Neuronal stem cell (in vitro differentiated cells): ENCODE measurements at regions not wholly inside any gene's neighbourhood (a gene's known extent, or its start where the extent isn't known, plus 50 kb on each side); places are given as distances from the start of the nearest gene placed in this dataset.

Experiments
- DNase-seq: peaks from one replicate; pipeline ENCODE4 v3.0.0-alpha.2; 2013; ENCODE audit warnings: low spot score
- H2AFZ ChIP-seq: one replicate; pipeline ENCODE4 v1.6.1; 2013; ENCODE audit warnings: mild to moderate bottlenecking, low read length, inconsistent platforms
- H2AK5ac ChIP-seq: 2 replicates; pipeline ENCODE4 v1.6.1; 2013; ENCODE audit warnings: low read depth, mild to moderate bottlenecking, inconsistent platforms, low read length, moderate library complexity, mixed read lengths
- H2BK120ac ChIP-seq: 2 replicates; pipeline ENCODE4 v1.6.1; 2013; ENCODE audit warnings: low read depth, mild to moderate bottlenecking, inconsistent platforms, low read length, moderate library complexity, mixed read lengths
- H2BK12ac ChIP-seq: one replicate; pipeline ENCODE4 v1.6.1; 2013; ENCODE audit warnings: low read length, inconsistent platforms
- H2BK15ac ChIP-seq: 2 replicates; pipeline ENCODE4 v1.6.1; 2013; ENCODE audit warnings: mild to moderate bottlenecking, low read length, inconsistent platforms, mixed read lengths
- H2BK5ac ChIP-seq: one replicate; pipeline ENCODE4 v1.6.1; 2013; ENCODE audit warnings: inconsistent platforms, mild to moderate bottlenecking, low read length, moderate library complexity
- H3K14ac ChIP-seq: one replicate; pipeline ENCODE4 v1.6.1; 2013; ENCODE audit warnings: low read length, inconsistent platforms
- H3K18ac ChIP-seq: 2 replicates; pipeline ENCODE4 v1.6.1; 2013; ENCODE audit warnings: low read length, inconsistent platforms
- H3K23ac ChIP-seq: 2 replicates; pipeline ENCODE4 v1.6.1; 2013; ENCODE audit warnings: low read depth, mild to moderate bottlenecking, mixed read lengths, low read length, inconsistent platforms; ENCODE audit not compliant: poor library complexity
- H3K27ac ChIP-seq: replicated peaks from 3 replicates; pipeline ENCODE4 v1.5.1; 2013; ENCODE audit warnings: low read length, inconsistent platforms
- H3K27me3 ChIP-seq, 3 experiments: 2 replicates each; pipeline ENCODE4 v1.6.1; 2013; ENCODE audit warnings: low read length in 3 of 3, mild to moderate bottlenecking in 2 of 3, inconsistent platforms in 1 of 3, low read depth in 1 of 3, mixed read lengths in 1 of 3, moderate library complexity in 1 of 3; ENCODE audit not compliant: control insufficient read depth in 3 of 3, insufficient read depth in 3 of 3
- H3K36me3 ChIP-seq, 2 donors: replicated peaks in 1 of 2; 2 replicates each; pipeline ENCODE4 v1.6.1; 2013; ENCODE audit warnings: low read length in 2 of 2; ENCODE audit not compliant: control insufficient read depth in 2 of 2, insufficient read depth in 2 of 2
- H3K4ac ChIP-seq: 2 replicates; pipeline ENCODE4 v1.6.1; 2013; ENCODE audit warnings: inconsistent platforms, mild to moderate bottlenecking, low read length, moderate library complexity
- H3K4me1 ChIP-seq, 2 donors: 1 replicate in 1 of 2; 2 replicates in 1 of 2; pipeline ENCODE4 v1.6.1; 2013; ENCODE audit warnings: low read length in 2 of 2, low read depth in 1 of 2; ENCODE audit not compliant: control insufficient read depth in 2 of 2, insufficient read depth in 1 of 2
- H3K4me2 ChIP-seq: one replicate; pipeline ENCODE4 v1.6.1; 2013; ENCODE audit warnings: mild to moderate bottlenecking, low read length, inconsistent platforms; ENCODE audit not compliant: insufficient read depth, poor library complexity, severe bottlenecking
- H3K4me3 ChIP-seq, 2 donors: 2 replicates each; pipeline ENCODE4 v1.5.1; 2013; ENCODE audit warnings: low read length in 2 of 2, mild to moderate bottlenecking in 2 of 2, inconsistent platforms in 1 of 2, moderate library complexity in 1 of 2
- H3K79me1 ChIP-seq: one replicate; pipeline ENCODE4 v1.6.1; 2013; ENCODE audit warnings: low read depth, mild to moderate bottlenecking, inconsistent platforms, low read length, moderate library complexity
- H3K9ac ChIP-seq: one replicate; pipeline ENCODE4 v1.6.1; 2013; ENCODE audit warnings: mild to moderate bottlenecking, low read depth, low read length, inconsistent platforms; ENCODE audit not compliant: poor library complexity
- H3K9me3 ChIP-seq, 2 donors: replicated peaks in 1 of 2; 2 replicates each; pipeline versions ENCODE3 to v1.6.1; 2013; ENCODE audit warnings: low read length in 2 of 2, mild to moderate bottlenecking in 2 of 2, inconsistent platforms in 1 of 2, low read depth in 1 of 2, mixed read lengths in 1 of 2, moderate library complexity in 1 of 2; ENCODE audit not compliant: control insufficient read depth in 2 of 2, insufficient read depth in 1 of 2
- H4K8ac ChIP-seq: one replicate; pipeline ENCODE4 v1.6.1; 2013; ENCODE audit warnings: low read depth, mild to moderate bottlenecking, inconsistent platforms, low read length, moderate library complexity
- H4K91ac ChIP-seq: one replicate; pipeline ENCODE4 v1.6.1; 2013; ENCODE audit warnings: low read length, low read depth, mild to moderate bottlenecking, inconsistent platforms; ENCODE audit not compliant: poor library complexity
- WGBS, 2 donors: extraction: QIAGEN DNeasy Blood & Tissue Kit; methylation state at CpG; one replicate each; pipeline ENCODE4 v1.1.7; 2013; ENCODE audit warnings: missing lambda C conversion rate in 2 of 2, mixed read lengths in 1 of 2; ENCODE audit not compliant: insufficient read length in 2 of 2, insufficient replicate concordance in 1 of 2; ENCODE audit errors: extremely low coverage in 2 of 2; 5-methylcytosine and 5-hydroxymethylcytosine counted together

GRCh38 chr4:170497689-170498088 is 407.9 kb upstream of the AADAT start:
- no peak overlapping the region for H4K8ac ChIP-seq
- no peaks in the 10 kb centered on the region for H3K9me3 ChIP-seq

GRCh38 chr4:170497112-170497511 is 407.4 kb upstream of the AADAT start:
- no peak overlapping the region for H3K4ac ChIP-seq
- H3K23ac ChIP-seq, result no peak overlapping the region
- no peak overlapping the region for H4K8ac ChIP-seq
- WGBS, 2 donors, result no CpG with 5 or more reads among the region's 12 CpGs
- no peak overlapping the region for H3K4me2 ChIP-seq
- H2BK15ac ChIP-seq, result no peak overlapping the region
- peak overlapping the region; percentile 35 for H2AFZ ChIP-seq
- no peak overlapping the region for H3K27ac ChIP-seq
- no peak overlapping the region for H2BK5ac ChIP-seq
- H2AK5ac ChIP-seq, result no peak overlapping the region
- H4K91ac ChIP-seq, result no peak overlapping the region
- H3K18ac ChIP-seq, result no peak overlapping the region
- H3K9ac ChIP-seq, result no peak overlapping the region
- H2BK12ac ChIP-seq, result no peak overlapping the region
- H2BK120ac ChIP-seq, result no peak overlapping the region
- no peaks in the 10 kb centered on the region for H3K79me1 ChIP-seq
- H3K4me3 ChIP-seq, result no peak overlapping the region
- no peaks in the 10 kb centered on the region for H3K36me3 ChIP-seq
- no peak overlapping the region for H3K14ac ChIP-seq
- no peaks in the 10 kb centered on the region for H3K9me3 ChIP-seq
- DNase-seq, result no peak
- no peaks in the 10 kb centered on the region for H3K27me3 ChIP-seq
- H3K4me1 ChIP-seq, result no peaks in the 10 kb centered on the region

More at GRCh38 chr4:170497689-170498088, 407.9 kb upstream of the AADAT start:
- WGBS, 2 donors, result no CpG with 5 or more reads among the region's 1 CpG
- H3K36me3 ChIP-seq, result no peaks in the 10 kb centered on the region
- no peak overlapping the region for H2AFZ ChIP-seq
- no peak overlapping the region for H4K91ac ChIP-seq
- H2AK5ac ChIP-seq, result no peak overlapping the region
- no peak overlapping the region for H2BK15ac ChIP-seq
- no peaks in the 10 kb centered on the region for H3K4me1 ChIP-seq
- no peak overlapping the region for H2BK5ac ChIP-seq
- H3K9ac ChIP-seq, result no peak overlapping the region
- H2BK120ac ChIP-seq, result no peak overlapping the region
- no peak overlapping the region for H2BK12ac ChIP-seq
- H3K18ac ChIP-seq, result no peak overlapping the region
- no peak overlapping the region for H3K4me3 ChIP-seq
- no peak overlapping the region for H3K14ac ChIP-seq
- no peak overlapping the region for H3K23ac ChIP-seq
- no peaks in the 10 kb centered on the region for H3K27me3 ChIP-seq
- H3K27ac ChIP-seq, result no peak overlapping the region
- no peak overlapping the region for H3K4ac ChIP-seq
- no peaks in the 10 kb centered on the region for H3K79me1 ChIP-seq
- no peak overlapping the region for H3K4me2 ChIP-seq
- no peak for DNase-seq

GRCh38 chr4:170491981-170492380 is 402.2 kb upstream of the AADAT start:
- Histone ChIP-seq H2BK12ac (no peak overlapping the region), H3K4me2 (no peak overlapping the region), H3K4me3 (no peak overlapping the region), H3K9me3 (no peaks in the 10 kb centered on the region), H2BK5ac (no peak overlapping the region), H3K27ac (no peak overlapping the region), H2AK5ac (no peak overlapping the region), H2AFZ (no peak overlapping the region), H3K14ac (no peak overlapping the region), H2BK120ac (no peak overlapping the region), H4K91ac (no peak overlapping the region), H3K27me3 (no peaks in the 10 kb centered on the region), H3K23ac (no peak overlapping the region), H3K36me3 (no peaks in the 10 kb centered on the region), H3K4me1 (no peaks in the 10 kb centered on the region), H3K9ac (no peak overlapping the region), H3K18ac (no peak overlapping the region), H4K8ac (no peak overlapping the region), H3K79me1 (no peaks in the 10 kb centered on the region), H3K4ac (no peak overlapping the region), H2BK15ac (no peak overlapping the region)
- WGBS, 2 donors, result no CpG with 5 or more reads among the region's 2 CpGs
- no peak for DNase-seq

GRCh38 chr4:170476351-170476750 is 386.6 kb upstream of the AADAT start:
- Histone ChIP-seq H3K23ac (no peak overlapping the region), H3K4me2 (no peak overlapping the region), H4K8ac (no peak overlapping the region), H2BK12ac (no peak overlapping the region), H3K27me3 (no peaks in the 10 kb centered on the region), H3K79me1 (no peaks in the 10 kb centered on the region), H3K9ac (no peak overlapping the region), H3K4ac (no peak overlapping the region), H2BK15ac (no peak overlapping the region), H2BK120ac (no peak overlapping the region), H2AK5ac (no peak overlapping the region), H4K91ac (no peak overlapping the region), H3K18ac (no peak overlapping the region), H3K36me3 (no peaks in the 10 kb centered on the region), H3K4me3 (no peak overlapping the region), H3K4me1 (no peaks in the 10 kb centered on the region), H3K9me3 (no peaks in the 10 kb centered on the region), H3K27ac (no peak overlapping the region), H2BK5ac (no peak overlapping the region), H2AFZ (no peak overlapping the region), H3K14ac (no peak overlapping the region)
- DNase-seq, result no peak
- no CpG with 5 or more reads among the region's 2 CpGs for WGBS, 2 donors
